Muscle of back (tissue), 3 donors: ENCODE measurements at regions not wholly inside any gene's neighbourhood (a gene's known extent, or its start where the extent isn't known, plus 50 kb on each side); places are given as distances from the start of the nearest gene placed in this dataset.

Experiments
- DNase-seq, 3 donors: peaks; one replicate each; pipeline versions ENCODE4 v3.0.0 to v3.0.0-alpha.2; 2013

GRCh38 chr10:98332623-98333269 is 64.8 kb upstream of the LOXL4 start:
- no peak for DNase-seq

GRCh38 chr10:98331885-98332284 is 63.9 kb upstream of the LOXL4 start:
- DNase-seq = no peak

GRCh38 chr10:98330987-98331386 is 63.0 kb upstream of the LOXL4 start:
- DNase-seq = no peak

GRCh38 chr10:98328640-98329039 is 60.6 kb upstream of the LOXL4 start:
- no peak for DNase-seq

GRCh38 chr10:98328163-98328562 is 60.2 kb upstream of the LOXL4 start:
- DNase-seq = no peak

GRCh38 chr10:98326621-98327027 is 58.6 kb upstream of the LOXL4 start:
- DNase-seq = no peak

GRCh38 chr10:98323221-98324164 is 55.5 kb upstream of the LOXL4 start:
- peak in 1 of 3 donors; percentile 87 for DNase-seq

- DNase-seq = no peak
Observed at GRCh38 chr10:98321186-98321780, 53.3 kb upstream of the LOXL4 start.

GRCh38 chr10:98320486-98321185 is 52.6 kb upstream of the LOXL4 start:
- no peak for DNase-seq

GRCh38 chr10:98318861-98319260 is 50.9 kb upstream of the LOXL4 start:
- DNase-seq = no peak
